GM18858 (cell line): ENCODE measurements at regions not wholly inside any gene's neighbourhood (a gene's known extent, or its start where the extent isn't known, plus 50 kb on each side); places are given as distances from the start of the nearest gene placed in this dataset.

ENCODE experiments used
- ATAC-seq: cut with Tn5 transposase; IDR thresholded peaks from one replicate; pipeline ENCODE4 v1.9.1; 2021; ENCODE audit not compliant: unreplicated experiment

DNA sequence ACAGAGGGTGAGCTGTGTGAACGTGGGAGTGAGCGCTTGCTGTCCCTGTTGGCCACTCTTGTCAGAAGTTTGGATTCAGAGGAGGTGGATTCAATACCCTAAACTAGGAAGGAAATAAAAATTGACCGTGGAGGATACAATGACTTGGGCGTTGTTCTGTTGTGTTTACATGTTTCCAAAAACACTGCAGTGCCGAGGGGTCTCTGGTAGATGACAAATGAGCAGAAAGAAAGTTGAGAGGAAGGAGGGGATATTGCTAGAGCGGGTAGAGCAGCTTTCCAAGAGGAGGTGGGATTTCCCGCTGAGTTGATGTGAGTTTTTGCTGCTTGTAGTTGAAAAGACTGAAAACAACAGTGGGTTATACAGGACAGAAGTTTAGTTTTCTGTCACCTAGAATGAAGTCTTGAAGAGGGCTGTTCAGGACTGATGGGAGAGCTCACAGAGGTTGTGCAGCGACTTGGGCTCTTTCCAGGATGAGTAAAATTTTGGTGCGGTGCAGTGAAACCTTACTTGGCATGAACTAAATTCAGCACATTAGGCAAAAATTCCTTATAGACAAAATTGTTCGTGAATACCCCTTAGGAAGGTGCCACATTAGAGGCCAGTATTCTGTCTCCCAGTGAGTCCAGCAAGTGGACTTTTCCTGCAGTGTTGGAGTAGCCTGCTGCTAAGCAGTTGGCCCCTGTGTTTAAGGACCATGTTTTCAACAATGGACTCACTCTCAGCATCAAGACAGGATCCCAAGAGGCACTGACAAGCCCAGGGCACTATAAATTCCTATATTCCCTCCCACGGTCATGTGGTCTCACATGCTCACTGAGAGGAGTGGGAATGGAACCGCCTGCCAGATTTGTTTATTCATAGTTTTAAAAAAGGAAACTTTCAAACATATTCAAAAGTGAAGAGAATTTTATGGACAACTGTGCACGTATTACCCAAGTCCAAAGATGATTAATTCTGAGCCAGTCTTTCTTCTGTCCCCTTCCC is 435.0 kb upstream of the C2CD4B start:
- no peak for ATAC-seq

DNA sequence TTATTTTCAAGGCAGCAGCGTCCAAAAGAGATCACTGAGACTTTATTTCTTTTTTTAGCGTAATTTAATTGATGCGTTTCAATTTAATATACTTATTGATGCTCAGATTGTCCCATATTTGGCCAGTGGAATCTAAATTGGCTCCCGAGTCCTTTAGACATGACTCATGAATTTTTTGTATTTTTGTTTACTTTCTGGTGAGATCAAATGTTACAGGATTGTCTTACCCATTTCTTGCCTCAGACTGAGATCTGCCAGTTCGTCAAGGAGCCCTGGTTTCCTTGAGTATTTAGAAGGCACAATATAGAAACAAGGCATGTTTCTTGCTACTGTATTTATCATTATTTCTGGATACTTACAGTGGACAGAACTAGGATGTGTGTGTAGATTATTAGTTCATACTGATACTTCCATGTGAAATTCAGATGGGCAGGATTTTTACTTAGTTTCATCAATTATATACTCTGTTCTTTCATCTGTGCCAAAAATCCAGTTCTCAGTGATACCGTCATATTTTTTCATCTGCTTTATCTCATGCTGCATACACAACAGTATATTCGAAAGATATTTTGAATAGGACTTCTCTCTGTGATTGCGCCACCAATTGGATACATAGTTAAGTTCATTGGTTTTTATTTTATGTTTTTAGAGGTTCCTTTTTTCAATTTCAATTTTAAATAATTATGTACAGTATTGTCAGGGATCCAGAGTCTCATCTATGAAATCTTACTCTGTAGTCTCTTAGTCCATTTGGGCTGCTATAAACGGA is 436.9 kb upstream of the C2CD4B start:
- no peak for ATAC-seq

DNA sequence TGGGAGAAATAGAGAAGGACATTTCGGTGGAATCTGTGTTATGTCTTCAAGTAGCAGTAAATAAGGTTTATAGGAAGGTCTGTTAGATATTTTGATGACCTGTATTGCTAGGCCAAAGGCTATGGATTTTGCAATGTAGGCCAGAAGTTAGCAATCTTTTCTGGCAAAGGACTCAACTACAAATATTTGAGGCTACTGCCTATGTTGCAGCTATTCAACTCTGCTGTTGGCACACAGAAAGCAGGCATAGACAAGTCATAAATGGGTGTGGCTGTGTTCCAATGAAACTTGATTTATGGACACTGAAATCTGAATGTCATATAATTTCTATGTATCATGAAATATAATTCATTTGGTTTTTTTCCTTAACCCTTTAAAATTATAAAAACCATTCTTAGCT is 438.7 kb upstream of the C2CD4B start:
- ATAC-seq: no peak

DNA sequence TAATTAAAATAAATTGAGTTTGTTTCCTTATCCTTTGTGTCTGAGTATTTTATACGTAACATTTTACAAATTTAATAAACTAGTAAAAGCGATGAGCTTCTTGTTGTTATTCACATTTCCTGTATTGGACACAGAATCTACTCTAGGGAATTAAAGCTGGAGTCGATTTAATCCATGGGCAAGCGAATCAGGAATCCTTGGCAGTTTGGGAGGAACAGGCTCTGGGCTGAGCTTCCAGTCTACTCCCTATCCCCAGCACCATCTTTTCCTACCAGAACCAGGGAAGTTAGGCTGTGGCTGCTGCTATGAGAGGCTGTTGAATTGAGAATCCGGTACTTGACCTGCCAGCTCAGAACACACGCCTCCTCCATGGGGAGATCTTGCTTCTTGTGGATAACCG is 437.3 kb upstream of the TPM1 start:
- no peak for ATAC-seq

DNA sequence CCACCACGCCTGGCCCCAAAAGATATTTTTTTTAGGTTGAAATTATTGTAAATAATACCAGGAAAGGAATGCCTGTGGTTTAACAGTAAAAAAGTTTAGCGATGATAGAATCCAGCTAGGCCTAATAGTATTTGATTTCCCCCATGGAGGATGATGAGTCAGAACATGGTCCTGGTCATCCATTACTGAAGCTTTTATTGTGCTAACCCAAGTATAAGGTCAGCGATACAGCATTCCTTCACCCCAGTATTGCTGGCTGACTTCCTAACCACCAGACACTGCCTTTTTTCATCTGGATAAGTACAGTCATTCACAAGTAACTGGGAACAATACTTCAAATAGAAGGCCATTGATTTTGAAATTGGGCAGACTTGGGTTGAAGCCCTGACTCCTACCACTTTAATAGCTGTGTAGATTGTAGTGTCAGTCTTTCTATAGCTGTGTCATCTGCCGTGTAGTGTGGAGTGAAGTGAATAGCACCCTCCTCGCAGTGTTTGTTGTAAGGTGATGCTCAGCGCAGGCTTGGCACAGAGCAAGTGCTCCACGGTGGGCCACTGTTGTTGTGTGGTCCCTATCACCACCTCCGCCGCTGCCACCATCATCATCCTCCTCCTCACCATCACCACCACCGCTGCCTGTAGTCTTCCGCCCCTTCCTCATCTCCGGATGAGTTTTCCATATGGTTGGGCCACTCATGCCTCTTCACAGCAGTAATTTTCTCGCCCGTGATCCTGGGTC is 436.0 kb upstream of the TPM1 start:
- no peak for ATAC-seq

DNA sequence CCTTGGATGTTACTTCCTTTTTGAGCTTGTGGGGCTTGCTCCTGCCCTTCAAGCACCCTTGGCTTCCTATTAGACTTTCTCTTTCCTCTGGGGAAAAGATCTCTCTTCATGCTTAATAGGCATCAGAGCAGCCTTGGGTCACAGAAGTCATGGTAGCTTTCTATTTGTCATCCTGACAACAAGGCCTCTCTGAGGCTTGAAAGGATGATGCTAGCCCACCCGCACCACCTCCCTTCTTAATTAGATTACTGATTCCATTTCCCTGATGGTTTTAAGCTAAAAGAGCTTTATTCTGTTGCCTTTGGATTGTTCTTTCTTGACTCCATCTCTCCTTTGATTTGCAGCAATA is 435.5 kb upstream of the TPM1 start:
- no peak for ATAC-seq

DNA sequence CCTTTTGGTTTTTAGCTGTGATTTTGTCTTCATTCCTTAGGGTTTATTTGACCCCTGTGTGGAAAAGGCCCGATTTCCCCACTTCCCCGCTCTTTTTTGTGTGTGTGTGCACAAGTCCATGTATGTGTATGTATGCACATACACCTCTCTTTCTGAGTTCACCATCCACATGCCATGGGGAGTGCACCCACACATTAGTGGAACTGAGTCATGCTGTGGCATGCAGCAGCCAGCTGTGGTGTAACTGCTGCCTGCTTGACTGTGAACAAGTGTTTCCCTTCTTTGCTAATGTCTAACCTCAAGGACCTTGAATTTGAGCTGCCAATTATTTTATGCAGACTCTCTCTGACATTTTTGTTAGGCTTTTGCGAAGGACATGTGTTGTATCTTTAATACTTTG is 434.9 kb upstream of the TPM1 start:
- ATAC-seq: no peak

DNA sequence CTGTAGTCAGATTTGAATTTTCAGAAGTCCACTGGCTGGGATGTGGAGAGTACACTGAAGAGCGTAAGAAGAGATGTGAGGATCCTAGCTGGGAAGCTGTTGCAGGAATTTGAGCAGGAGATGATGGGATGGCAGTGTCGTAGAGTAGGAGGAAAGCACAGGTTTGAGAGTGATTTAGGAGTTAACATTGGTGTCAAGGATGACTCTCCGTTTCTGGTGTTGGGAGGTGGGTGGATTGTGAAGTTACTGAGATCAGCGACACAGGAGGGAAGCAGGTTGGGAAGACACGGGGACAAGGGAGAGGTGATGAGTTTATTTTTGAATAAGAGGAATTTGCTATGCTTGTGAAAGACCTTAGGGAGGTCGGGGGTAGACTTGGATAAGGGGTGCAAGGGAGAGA is 434.2 kb upstream of the TPM1 start:
- ATAC-seq: no peak

DNA sequence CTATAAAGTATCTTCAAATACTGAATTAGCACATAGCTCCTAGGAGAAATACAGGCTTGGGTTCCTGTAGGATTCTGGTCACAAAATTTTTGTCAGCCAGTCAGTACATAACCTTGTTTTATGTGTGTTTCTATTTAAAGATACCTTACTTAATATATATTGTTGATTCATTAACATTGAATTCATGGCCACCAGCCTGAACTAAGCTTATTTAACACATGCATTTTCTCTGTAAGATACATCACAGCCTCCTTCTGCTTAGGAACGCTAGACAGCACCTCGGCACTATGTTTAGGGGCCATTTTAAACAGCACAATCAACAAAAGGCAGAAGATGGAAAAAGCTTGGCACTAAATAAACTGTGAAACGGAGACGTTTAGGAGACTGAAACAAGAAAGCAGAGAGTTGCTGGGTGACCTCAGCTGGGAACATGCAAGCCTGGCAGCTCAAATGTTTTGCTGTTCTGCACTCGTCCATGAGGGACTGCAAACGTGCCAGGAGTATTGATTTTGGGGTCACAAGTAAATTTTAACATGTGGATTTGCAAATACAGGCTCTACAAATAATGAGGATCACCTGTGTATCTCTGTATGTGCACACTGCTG is 432.2 kb upstream of the TPM1 start:
- no peak for ATAC-seq

DNA sequence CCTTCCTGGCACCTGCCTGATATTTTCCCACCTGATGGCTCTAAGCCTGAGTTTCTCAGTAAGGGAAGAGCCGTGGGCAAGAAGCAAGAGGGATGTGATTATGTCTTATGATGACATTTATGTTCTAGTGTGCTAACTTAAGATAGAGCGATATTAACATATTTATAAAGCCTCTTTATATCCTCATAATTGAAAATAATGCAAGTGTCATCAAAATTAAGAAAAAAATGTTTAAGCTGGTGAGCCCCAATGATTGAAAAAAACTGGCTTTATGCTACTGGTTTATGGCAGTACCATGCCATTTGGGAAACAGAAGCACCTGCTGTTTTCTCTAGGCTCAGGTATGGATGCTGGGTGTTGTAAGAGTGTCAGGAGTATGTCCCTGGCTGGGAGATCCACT is 431.5 kb upstream of the TPM1 start:
- no peak for ATAC-seq

DNA sequence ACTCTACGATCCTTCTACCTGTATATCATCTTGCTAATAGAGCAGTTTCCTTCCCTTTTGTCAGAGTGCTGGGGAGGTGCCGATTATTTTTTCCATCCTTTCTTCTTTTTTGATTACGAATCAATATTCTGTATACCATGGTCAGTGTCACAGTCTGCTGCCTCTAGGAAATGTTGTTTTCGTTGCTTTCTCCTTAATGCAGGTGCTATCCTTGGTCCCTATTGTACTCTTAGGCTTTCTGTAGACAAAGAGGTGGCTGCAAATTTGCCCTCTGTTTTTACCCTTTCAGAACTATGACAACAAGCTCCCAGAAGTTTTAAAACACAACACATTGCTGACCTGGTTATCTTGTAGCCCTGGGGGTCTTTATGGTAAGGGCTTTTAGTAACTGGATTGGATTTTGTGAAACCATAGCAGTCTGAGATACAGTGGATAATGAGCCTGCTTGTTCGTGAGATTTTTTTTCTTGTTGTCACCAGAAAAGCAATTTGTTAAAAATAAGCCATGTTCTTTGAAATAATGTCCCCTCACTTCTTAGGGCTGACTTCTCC is 430.3 kb upstream of the TPM1 start:
- ATAC-seq: no peak

DNA sequence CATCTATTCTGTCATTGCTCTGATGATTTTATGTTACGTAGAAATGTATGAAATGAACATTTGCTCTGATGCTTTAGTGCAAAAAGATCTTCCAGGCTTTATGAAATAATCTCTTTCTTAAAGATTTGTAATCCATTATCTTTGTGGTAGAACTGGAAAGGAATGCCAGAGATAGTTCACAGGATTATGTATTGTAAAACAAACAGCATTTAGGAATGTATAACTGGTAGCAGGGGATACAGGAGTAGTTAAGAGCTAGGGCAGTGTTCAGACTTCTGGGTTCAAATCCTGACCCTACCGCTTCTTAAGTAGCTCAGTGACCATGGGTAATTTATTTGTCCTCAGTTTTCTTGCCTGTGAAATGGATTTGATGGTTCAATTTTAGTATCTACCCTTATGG is 429.8 kb upstream of the TPM1 start:
- no peak for ATAC-seq

DNA sequence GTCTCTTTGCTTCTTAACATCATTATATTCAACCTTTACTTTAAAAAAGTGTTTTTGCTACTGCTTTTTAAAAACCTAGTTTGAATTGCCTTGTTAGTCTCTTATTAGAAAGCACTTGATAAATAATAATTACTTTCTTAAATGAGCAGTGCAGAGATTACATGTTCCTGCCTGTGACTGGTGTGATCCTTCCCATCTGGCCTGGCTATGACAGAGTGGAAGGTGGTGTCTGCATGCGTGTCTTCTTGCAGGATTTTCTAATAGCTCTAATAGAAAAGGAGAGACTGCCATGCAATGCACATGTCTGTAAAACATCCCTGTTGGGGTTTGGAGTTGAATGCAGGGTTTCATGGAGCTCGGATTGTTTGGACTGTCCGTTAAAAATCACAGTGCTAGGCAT is 425.8 kb upstream of the TPM1 start:
- no peak for ATAC-seq

DNA sequence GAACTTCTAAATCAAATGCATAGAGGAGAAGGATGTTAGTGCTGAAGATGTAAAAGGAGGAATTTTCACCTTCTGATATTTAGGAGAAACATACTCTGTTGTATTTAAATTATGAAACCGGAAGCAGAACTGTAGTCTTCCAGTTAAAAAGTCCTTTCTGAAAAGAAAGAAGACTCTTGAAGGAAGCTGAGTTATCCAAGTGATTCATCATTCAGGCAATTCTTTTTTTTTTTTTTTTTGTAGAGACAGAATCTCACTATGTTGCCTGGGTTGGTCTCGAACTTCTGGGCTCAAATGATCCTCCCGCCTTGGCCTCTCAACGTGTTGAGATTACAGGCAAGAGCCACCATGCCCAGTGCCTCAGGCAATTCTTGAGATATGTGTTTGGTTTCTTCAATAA is 424.8 kb upstream of the TPM1 start:
- ATAC-seq: no peak

DNA sequence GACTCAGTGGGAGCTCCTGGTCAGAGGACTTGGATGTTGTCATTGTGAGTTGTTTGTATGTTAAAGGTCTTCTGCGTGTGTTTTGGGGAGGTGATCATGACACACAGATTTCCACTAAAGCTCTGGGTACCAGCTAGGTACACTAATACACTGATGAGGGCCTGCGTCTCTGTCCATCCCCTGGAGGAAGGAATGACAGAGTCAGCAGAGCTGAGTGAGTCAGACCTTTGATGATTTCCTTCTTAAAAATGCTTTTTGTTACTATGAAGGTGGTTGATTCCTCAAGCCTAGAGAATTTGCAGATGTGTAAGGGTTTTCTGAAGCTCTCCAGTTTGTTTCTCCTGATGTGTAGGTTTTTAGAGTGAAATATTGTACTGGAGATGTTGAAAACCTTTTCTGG is 424.1 kb upstream of the TPM1 start:
- ATAC-seq: no peak

DNA sequence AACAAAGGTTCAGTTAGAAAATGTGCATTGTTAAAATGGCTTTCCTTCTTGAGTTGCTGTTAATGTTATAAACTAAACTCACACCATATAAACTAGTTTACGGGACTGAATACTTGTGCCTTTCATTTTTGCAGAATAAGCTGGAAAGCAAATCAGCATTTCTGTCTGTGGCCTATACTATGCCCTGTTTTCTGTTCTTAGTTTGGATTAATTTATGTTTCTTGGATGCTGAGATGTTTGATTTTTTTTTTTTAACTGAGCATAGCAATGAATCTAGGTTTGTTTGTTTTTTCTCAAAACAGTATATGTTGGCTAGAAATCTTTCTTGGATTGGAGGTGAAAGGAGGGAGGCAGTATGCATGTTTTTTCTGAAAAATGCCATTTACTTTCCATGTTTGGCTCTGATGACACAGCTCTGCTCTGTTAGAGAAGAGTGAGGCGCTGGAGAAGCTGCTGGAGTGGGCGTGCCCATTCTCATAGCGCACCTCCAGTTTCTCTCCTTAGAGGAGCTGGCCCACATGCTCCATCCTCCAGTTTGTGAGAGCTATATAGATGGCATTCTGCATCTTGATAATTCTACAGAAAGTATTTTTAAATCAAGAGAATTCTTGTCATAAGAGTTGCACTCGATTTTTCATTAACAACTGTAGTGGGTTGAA is 423.6 kb upstream of the TPM1 start:
- no peak for ATAC-seq

DNA sequence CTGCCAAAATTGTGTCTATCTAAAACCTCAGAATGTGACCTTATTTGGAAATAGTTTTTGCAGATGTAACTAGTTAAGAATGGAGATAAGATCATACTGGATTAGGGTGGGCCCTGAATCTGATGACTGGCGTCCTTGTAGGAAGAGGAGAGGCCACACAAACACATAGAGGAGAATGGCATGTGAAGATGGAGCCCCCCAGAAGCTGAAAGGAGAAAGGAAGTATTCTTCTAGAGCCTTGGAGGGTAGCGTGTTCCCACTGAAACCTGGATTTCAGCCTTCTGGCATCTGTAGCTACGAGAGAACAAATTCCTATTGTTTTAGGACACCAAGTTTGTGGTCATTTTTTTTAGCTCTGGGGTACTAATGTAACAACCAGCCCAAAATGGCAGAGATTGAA is 423.0 kb upstream of the TPM1 start:
- ATAC-seq: no peak

DNA sequence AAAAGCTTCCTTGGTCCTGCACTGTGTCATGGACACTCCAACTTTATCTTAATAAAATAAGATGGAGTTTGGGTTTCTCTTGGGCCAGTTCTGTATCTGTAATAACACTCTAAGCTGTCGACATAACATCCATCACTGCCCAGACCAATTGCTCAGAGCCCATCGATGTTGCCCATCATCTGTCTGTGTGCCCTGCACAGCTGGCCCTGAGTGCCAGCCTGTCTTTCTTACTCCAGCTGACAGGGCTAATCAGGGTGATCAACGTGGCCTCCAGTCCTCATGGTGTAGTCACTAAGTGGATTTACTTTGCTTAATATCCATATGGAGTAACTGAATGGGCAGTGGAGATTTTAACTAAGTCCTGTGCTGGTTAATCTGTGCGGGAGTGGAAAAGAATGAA is 419.8 kb upstream of the TPM1 start:
- ATAC-seq: no peak

DNA sequence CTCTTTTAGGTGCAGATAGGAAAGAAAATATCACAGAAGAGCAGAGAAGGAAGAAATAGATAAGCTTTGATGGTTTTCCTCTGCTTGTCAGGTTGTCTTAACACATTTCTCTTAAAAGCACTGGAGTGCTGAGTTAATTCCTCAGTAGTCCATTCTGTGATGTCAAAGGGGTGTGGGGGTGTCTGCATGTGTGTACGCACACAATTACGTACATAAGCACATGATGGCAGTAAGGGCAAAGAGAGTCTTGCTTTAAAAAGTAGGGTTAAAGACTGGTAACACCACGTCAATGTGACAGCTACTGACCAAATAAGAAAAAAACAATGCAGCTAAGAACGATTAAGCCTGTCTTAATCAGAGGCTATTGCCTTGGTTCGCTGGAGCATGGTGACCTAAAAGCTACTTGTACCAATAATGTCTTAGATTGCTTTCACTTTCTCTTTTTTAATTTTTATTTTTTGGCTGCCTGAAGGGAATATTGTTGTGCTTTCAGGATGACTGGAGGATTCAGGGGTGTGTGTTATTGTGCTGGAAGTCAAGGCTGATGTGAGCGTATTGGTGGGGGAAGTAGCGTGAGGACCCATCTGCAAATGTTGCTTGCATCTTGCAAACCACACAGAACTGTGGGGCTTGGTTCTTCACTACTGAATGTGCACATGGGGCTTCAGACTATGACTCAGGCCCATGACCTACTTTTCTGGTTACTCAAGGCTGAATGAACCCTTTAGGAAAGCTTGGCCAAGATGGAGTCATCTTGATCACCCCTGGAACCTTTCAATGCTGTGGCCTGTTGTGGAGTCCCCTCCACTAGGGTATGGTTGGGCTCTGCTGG is 417.8 kb upstream of the TPM1 start:
- ATAC-seq: no peak
